Glutamatergic neuron (in vitro differentiated cells): ENCODE measurements at regions not wholly inside any gene's neighbourhood (a gene's known extent, or its start where the extent isn't known, plus 50 kb on each side); places are given as distances from the start of the nearest gene placed in this dataset.

Experiments used
- DNase-seq: peaks from one replicate; pipeline ENCODE4 v3.0.0; 2022
- H3K27ac Mint-ChIP-seq: one replicate; pipeline ENCODE4 v1.8.0; 2020; ENCODE audit warnings: mild to moderate bottlenecking, mixed read lengths, inconsistent platforms; ENCODE audit not compliant: unreplicated experiment
- H3K27me3 Mint-ChIP-seq: one replicate; pipeline ENCODE4 v1.8.0; 2020; ENCODE audit warnings: mild to moderate bottlenecking, moderate library complexity, mixed read lengths, inconsistent platforms; ENCODE audit not compliant: unreplicated experiment
- H3K36me3 Mint-ChIP-seq: one replicate; pipeline ENCODE4 v1.8.0; 2020; ENCODE audit warnings: mild to moderate bottlenecking, mixed read lengths, inconsistent platforms; ENCODE audit not compliant: unreplicated experiment
- H3K4me1 Mint-ChIP-seq: one replicate; pipeline ENCODE4 v1.8.0; 2020; ENCODE audit warnings: mild to moderate bottlenecking, low read depth, mixed read lengths, inconsistent platforms; ENCODE audit not compliant: unreplicated experiment
- H3K4me3 Mint-ChIP-seq: one replicate; pipeline ENCODE4 v1.8.0; 2020; ENCODE audit warnings: mild to moderate bottlenecking, mixed read lengths, inconsistent platforms; ENCODE audit not compliant: unreplicated experiment
- H3K9me3 Mint-ChIP-seq: one replicate; pipeline ENCODE4 v1.8.0; 2020; ENCODE audit warnings: mild to moderate bottlenecking, moderate library complexity, mixed read lengths, inconsistent platforms; ENCODE audit not compliant: unreplicated experiment
- TF ChIP-seq, protein P1 (sequence below): fragments of 200-600 bp; sonication (generic); IDR thresholded peaks from one replicate; pipeline ENCODE4 v1.5.0; 2021; ENCODE audit not compliant: partially characterized antibody, unreplicated experiment

DNA sequence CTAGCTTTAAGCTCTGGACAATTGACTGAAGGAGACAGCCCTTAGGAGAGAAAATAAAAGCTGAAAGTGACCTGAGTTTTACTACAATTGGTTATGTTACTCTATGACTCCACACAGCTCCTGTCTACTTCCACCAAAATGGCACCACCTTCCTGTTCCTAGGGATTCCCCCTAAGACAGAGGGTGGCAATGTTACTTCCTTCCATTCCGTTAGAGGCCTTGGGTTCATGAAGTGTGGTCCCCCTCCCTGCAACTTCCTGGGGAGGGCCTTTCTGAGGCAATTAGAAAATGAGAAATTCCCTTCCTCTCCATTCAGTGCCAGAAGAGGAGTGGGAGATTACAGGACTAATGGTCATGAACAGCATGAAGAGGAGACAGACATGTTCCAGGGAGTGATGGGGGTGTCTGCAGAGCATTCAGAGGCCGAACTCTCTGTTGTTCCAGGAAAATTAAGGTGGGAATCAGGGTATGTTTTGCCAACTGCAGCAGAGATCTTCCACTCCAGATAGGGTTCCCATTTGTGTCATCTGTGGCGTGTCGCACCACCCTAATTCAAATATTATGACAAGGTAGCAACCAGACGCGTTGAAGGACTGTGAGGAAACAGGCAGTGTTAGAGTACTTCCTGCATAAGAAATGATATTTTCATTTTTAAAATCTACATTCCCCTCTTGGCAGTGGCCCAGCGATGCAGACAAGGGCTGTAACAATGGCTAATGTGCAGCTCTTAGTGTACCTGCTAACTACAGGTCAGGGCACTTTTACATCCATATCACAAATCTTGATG lies 53.1 kb upstream of the TRIM67 start:
- no peaks in the 10 kb centered on the region for H3K27me3 Mint-ChIP-seq
- H3K36me3 Mint-ChIP-seq = no peaks in the 10 kb centered on the region
- H3K4me1 Mint-ChIP-seq = no peaks in the 10 kb centered on the region
- DNase-seq = no peak
- TF ChIP-seq, protein P1, sequence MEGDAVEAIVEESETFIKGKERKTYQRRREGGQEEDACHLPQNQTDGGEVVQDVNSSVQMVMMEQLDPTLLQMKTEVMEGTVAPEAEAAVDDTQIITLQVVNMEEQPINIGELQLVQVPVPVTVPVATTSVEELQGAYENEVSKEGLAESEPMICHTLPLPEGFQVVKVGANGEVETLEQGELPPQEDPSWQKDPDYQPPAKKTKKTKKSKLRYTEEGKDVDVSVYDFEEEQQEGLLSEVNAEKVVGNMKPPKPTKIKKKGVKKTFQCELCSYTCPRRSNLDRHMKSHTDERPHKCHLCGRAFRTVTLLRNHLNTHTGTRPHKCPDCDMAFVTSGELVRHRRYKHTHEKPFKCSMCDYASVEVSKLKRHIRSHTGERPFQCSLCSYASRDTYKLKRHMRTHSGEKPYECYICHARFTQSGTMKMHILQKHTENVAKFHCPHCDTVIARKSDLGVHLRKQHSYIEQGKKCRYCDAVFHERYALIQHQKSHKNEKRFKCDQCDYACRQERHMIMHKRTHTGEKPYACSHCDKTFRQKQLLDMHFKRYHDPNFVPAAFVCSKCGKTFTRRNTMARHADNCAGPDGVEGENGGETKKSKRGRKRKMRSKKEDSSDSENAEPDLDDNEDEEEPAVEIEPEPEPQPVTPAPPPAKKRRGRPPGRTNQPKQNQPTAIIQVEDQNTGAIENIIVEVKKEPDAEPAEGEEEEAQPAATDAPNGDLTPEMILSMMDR = no peak
- H3K4me3 Mint-ChIP-seq = no peak overlapping the region
- no peak overlapping the region for H3K27ac Mint-ChIP-seq
- H3K9me3 Mint-ChIP-seq = peaks cover 4% of the 10 kb centered on the region

DNA sequence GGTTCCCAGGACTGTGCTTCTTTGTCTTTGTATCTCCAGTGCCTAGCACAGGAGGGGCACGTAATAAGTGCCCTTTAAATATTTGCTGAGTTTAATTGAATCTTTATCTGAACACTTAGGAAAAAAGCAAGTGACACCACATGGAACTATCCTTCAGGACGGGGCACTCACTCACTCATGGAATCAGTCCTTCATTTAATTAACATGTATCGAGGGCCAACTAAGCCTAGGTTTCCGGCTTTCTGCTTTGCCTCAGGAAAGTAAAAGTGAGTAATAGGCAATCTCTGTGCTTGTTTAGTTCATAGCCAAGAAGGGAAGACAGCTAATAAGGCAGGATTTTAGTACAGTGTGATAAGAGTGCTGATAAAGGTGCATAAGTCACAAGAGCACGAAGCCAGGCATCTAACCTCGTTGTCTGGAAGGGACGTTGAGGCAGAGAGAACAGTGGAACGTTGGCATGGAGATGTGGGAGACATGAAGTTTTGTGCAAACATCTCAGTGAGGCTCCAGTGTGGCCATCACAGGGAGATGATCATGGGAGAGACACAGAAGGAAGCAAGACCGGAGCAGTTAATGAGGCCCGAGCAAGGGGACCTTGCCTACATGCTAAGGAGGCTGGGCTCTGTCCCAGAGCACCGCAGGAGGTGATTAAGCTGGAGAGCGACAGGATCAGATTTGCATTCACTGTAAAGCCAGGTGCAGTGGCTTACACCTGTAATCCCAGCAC lies 54.1 kb upstream of the TRIM67 start:
- Mint-ChIP-seq H3K9me3 (peaks cover 4% of the 10 kb centered on the region), H3K36me3 (no peaks in the 10 kb centered on the region), H3K4me1 (no peaks in the 10 kb centered on the region), H3K27ac (no peak overlapping the region), H3K27me3 (no peaks in the 10 kb centered on the region), H3K4me3 (no peak overlapping the region)
- DNase-seq = no peak
- TF ChIP-seq, protein P1 = no peak

DNA sequence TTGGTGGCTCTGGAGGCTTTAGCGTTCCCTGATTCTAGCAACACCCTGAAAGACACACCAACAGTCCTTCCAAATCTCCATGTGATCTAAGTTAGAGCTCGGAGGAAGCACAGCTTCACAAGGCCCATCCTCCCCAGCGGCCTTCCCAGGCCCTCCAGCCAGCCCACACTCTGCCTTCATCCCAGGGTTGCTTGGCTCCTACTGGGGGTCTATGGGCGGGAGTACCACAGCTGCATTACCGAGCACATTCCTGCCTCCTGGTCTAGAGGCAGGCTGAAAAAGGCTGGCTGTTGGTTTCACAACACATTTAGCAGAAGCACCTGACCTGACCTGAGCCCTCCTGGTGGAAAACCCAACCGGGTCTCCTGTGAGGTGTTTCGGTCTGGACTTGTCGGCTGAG lies 54.7 kb upstream of the TRIM67 start:
- Mint-ChIP-seq H3K36me3 (no peaks in the 10 kb centered on the region), H3K4me1 (no peaks in the 10 kb centered on the region), H3K9me3 (peaks cover 4% of the 10 kb centered on the region), H3K27ac (no peak overlapping the region), H3K27me3 (no peaks in the 10 kb centered on the region), H3K4me3 (no peak overlapping the region)
- DNase-seq = no peak
- TF ChIP-seq, protein P1 = no peak

DNA sequence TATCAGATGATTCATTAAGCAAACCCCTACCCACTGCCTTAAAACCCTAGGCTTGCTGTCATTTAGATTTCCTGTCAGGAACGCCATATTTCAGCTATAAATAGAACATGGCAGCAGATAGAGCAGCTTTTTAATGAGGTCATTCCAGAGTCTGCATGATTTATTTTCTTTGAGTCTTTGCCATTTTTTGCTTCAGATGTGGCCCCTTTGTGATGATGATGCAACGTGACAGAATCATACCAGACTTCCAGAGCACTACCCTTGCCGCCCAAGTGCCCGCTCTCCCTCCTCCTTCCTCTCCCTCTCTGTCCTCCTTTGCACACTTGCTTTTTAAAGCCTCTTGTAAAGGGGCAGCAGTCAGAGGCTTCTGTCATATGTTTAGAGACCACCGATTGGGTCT lies 55.5 kb upstream of the TRIM67 start:
- H3K4me1 Mint-ChIP-seq = no peaks in the 10 kb centered on the region
- no peak overlapping the region for H3K27ac Mint-ChIP-seq
- no peak for DNase-seq
- H3K9me3 Mint-ChIP-seq = peaks cover 4% of the 10 kb centered on the region
- no peaks in the 10 kb centered on the region for H3K36me3 Mint-ChIP-seq
- TF ChIP-seq, protein P1 = no peak
- no peak overlapping the region for H3K4me3 Mint-ChIP-seq
- no peaks in the 10 kb centered on the region for H3K27me3 Mint-ChIP-seq

DNA sequence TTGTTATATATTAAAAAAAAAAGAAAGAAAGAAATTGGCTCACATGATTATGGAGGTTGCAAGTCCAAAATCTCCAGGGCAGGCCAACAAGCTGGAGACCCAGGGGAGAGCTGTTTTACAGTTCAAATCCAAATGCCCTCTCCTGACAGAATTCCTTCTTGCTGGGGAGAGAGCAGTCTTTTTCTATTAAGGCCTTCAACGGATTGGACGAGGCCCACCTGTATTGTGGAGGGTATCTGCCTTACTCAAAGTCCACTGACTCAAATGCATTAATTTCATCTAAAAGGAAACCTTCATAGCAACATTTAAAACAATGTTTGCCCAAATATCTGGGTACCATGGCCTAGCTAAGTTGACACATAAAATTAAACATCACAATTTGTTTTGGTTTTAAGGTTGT lies 56.9 kb upstream of the TRIM67 start:
- Mint-ChIP-seq H3K27ac (no peak overlapping the region), H3K9me3 (no peaks in the 10 kb centered on the region), H3K36me3 (no peaks in the 10 kb centered on the region), H3K27me3 (no peaks in the 10 kb centered on the region), H3K4me1 (no peaks in the 10 kb centered on the region), H3K4me3 (no peak overlapping the region)
- no peak for DNase-seq
- TF ChIP-seq, protein P1 = no peak
